ENCODE measurements at regions not wholly inside any gene's neighbourhood (a gene's known extent, or its start where the extent isn't known, plus 50 kb on each side); places are given as distances from the start of the nearest gene placed in this dataset.

DNA sequence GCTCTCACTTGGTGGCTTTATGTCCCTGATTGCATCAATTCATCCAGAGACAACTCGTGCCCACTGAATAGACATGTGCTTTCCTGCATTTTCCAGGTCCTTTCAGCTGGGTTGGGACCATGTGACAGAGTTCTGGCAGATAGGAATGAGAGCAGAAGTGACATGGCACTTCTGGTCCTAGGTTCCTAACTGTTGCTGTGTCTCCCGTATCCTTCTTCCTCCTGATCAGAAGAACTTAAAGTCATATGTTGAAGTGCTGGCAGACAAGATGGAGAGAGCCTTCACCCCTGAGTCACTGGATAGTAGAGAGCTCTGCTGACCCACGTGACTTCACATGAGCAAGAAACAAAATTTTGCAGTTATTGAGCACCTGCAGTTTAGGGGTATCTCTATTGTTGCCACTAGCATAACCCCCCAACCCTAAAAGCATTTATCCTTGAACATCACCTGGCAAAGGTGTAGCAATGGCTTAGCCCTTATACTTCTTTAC lies 80.0 kb downstream of the NREP start:
- H3K9me3 ChIP-seq, result no peaks in the 10 kb centered on the region
- H3K27me3 ChIP-seq (replicated peaks; ENCODE audit: insufficient read depth), result no peaks in the 10 kb centered on the region
- DNase-seq (ENCODE audit: low spot score), result no peak
- TF ChIP-seq, protein P1, sequence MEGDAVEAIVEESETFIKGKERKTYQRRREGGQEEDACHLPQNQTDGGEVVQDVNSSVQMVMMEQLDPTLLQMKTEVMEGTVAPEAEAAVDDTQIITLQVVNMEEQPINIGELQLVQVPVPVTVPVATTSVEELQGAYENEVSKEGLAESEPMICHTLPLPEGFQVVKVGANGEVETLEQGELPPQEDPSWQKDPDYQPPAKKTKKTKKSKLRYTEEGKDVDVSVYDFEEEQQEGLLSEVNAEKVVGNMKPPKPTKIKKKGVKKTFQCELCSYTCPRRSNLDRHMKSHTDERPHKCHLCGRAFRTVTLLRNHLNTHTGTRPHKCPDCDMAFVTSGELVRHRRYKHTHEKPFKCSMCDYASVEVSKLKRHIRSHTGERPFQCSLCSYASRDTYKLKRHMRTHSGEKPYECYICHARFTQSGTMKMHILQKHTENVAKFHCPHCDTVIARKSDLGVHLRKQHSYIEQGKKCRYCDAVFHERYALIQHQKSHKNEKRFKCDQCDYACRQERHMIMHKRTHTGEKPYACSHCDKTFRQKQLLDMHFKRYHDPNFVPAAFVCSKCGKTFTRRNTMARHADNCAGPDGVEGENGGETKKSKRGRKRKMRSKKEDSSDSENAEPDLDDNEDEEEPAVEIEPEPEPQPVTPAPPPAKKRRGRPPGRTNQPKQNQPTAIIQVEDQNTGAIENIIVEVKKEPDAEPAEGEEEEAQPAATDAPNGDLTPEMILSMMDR (IDR thresholded peaks at IDR 0.05), result no peak
- no peak for ATAC-seq (ENCODE audit: insufficient number of reproducible peaks, low FRiP score, low read depth)
- no peak overlapping the region for H3K4me3 ChIP-seq
- H3K27ac ChIP-seq, result no peak overlapping the region
- no peaks in the 10 kb centered on the region for H3K36me3 ChIP-seq
- peaks cover 13 to 19% of the 10 kb centered on the region in 2 donors for H3K4me1 ChIP-seq (ENCODE audit: control insufficient read depth in 1 of 2, low read depth in 2 of 2)

DNA sequence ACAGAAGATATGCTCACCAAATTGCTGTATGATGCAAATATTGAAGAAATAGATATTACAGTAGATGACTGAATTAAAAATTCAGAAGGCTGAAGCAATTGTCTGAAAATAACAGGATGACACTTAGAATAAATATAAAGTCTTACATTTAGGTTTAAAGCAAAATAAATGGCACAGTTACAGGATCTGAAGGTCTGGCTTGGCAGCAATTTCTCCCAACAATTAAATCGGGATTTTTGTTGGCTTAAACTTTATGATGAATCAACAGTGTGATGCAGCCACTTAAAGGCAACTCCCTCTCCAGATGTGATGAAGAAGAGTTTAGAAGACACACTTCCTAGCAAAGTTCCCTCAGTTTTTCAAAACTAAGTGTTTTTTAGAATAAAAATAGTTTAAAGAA lies 80.5 kb downstream of the NREP start:
- no peak overlapping the region for H3K4me3 ChIP-seq
- H3K9me3 ChIP-seq, result no peaks in the 10 kb centered on the region
- H3K4me1 ChIP-seq (ENCODE audit: control insufficient read depth in 1 of 2, low read depth in 2 of 2), result peaks cover 9 to 14% of the 10 kb centered on the region in 2 donors
- H3K27me3 ChIP-seq (replicated peaks; ENCODE audit: insufficient read depth), result no peaks in the 10 kb centered on the region
- no peak for DNase-seq (ENCODE audit: low spot score)
- no peaks in the 10 kb centered on the region for H3K36me3 ChIP-seq
- TF ChIP-seq, protein P1 (IDR thresholded peaks at IDR 0.05), result no peak
- H3K27ac ChIP-seq, result no peak overlapping the region
- ATAC-seq (ENCODE audit: insufficient number of reproducible peaks, low FRiP score, low read depth), result no peak

DNA sequence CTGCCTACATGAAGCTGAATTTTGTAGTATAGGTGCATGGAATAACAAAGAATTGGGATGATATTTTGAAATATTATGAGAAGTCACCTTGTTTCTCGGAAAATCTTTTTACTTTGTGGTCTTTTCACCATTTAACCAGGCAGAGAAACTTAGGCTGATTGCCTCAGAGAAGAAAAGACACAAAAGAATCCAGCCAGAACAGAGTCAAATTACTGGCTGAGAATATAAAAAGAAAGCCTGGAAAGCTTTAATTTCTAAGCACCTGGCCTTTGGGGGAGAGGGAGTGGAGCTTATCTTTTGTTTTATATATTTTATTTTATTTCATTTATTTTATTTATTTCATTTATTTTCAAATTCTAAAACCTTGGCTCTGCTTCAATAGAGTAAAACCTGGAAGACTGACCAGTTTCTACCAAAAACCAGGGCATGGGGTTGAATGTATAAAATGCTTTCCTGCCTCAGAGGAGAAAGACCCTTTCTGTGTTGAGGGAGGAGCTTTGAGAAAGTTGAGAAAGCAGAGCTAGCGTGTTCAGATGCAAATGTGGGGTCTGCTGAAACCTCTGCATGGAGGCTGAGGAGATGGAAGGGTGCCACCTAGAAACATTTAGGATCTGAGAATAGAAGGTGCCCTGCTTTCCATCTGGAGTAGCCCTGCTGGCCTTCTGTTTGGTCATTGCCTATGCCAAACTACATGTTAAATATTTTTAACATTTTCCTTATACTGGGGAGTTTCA lies 81.6 kb downstream of the NREP start:
- ATAC-seq (ENCODE audit: insufficient number of reproducible peaks, low FRiP score, low read depth) (no peak), DNase-seq (ENCODE audit: low spot score) (no peak)
- H3K4me3 ChIP-seq, result no peak overlapping the region
- H3K4me1 ChIP-seq (ENCODE audit: control insufficient read depth in 1 of 2, low read depth in 2 of 2), result peaks cover 0 to 3% of the 10 kb centered on the region in 2 donors
- H3K36me3 ChIP-seq, result no peaks in the 10 kb centered on the region
- H3K27ac ChIP-seq, result no peak overlapping the region
- H3K27me3 ChIP-seq (replicated peaks; ENCODE audit: insufficient read depth), result no peaks in the 10 kb centered on the region
- TF ChIP-seq, protein P1 (IDR thresholded peaks at IDR 0.05), result no peak
- H3K9me3 ChIP-seq, result no peaks in the 10 kb centered on the region

DNA sequence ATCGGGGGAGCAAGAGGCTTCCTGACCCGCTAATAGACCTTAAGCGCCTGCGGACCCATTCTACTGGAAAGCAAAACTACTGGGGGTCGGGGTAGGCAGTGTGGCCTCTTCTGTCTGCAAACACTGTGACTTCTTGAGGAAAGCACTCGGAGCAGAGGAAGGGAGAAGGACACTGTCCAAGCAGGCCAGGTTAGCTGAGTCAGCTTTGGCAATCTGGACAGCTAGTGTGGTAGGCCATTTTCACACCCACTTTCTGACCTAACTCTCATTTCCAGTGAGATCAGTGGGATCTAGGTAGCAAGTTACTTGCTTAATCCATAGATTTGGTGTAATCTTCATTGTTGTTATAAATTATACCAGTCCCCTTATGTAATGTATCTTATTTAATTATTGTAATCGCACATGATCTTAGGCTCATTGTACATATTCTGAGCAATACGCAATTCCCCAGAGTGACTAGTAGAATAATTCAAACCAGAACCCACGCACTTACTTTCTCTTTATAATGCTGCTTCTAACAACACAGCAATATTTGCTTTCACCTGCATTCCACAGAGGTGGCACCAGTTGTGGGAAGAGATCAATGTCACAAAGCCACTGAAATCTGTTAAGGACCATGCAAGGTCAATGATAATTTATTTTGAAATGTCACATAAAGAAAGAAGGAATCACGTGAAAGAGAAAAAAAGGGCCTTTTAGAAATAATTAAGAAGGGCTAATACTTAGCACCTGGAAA lies 82.9 kb downstream of the NREP start:
- TF ChIP-seq, protein P1 (IDR thresholded peaks at IDR 0.05), result no peak
- H3K4me1 ChIP-seq (ENCODE audit: control insufficient read depth in 1 of 2, low read depth in 2 of 2), result no peaks in the 10 kb centered on the region
- no peaks in the 10 kb centered on the region for H3K27me3 ChIP-seq (replicated peaks; ENCODE audit: insufficient read depth)
- H3K27ac ChIP-seq, result no peak overlapping the region
- no peak for ATAC-seq (ENCODE audit: insufficient number of reproducible peaks, low FRiP score, low read depth)
- no peak overlapping the region for H3K4me3 ChIP-seq
- no peaks in the 10 kb centered on the region for H3K36me3 ChIP-seq
- H3K9me3 ChIP-seq, result no peaks in the 10 kb centered on the region
- DNase-seq (ENCODE audit: low spot score), result no peak

DNA sequence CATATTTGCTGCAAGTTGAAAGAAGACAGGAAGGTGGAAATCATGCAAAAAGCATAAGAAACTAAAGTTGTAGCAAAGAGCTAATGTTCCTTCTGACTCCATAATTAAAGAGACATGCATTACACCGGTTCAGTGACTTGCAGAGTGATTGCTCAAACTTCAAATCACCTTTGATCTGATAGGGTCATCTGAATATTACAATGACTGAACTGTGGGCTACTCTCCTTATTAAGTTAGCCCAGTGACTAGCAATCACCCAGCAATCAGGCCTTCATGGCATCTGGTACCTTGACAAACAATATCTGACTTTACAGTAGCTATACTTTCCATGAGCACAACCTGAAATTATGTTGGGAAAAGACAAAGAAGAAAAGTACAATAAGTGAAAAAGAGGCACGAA lies 84.9 kb downstream of the NREP start:
- H3K9me3 ChIP-seq, result no peaks in the 10 kb centered on the region
- H3K4me3 ChIP-seq, result no peak overlapping the region
- TF ChIP-seq, protein P1 (IDR thresholded peaks at IDR 0.05), result no peak
- H3K36me3 ChIP-seq, result no peaks in the 10 kb centered on the region
- no peaks in the 10 kb centered on the region for H3K4me1 ChIP-seq (ENCODE audit: control insufficient read depth in 1 of 2, low read depth in 2 of 2)
- ATAC-seq (ENCODE audit: insufficient number of reproducible peaks, low FRiP score, low read depth), result no peak
- H3K27me3 ChIP-seq (replicated peaks; ENCODE audit: insufficient read depth), result no peaks in the 10 kb centered on the region
- no peak for DNase-seq (ENCODE audit: low spot score)
- H3K27ac ChIP-seq, result no peak overlapping the region
